SH-SY5Y (cell line): ENCODE measurements at regions not wholly inside any gene's neighbourhood (a gene's known extent, or its start where the extent isn't known, plus 50 kb on each side); places are given as distances from the start of the nearest gene placed in this dataset.

ENCODE experiments used
- GATA2 ChIP-seq: IDR thresholded peaks from 2 replicates; pipeline ENCODE4 v1.6.1; 2011; ENCODE audit warnings: mild to moderate bottlenecking, low read depth, low read length
- GATA3 ChIP-seq: IDR thresholded peaks from 2 replicates; pipeline ENCODE4 v1.6.1; 2011; ENCODE audit warnings: low read depth, mild to moderate bottlenecking, low read length, moderate library complexity

DNA sequence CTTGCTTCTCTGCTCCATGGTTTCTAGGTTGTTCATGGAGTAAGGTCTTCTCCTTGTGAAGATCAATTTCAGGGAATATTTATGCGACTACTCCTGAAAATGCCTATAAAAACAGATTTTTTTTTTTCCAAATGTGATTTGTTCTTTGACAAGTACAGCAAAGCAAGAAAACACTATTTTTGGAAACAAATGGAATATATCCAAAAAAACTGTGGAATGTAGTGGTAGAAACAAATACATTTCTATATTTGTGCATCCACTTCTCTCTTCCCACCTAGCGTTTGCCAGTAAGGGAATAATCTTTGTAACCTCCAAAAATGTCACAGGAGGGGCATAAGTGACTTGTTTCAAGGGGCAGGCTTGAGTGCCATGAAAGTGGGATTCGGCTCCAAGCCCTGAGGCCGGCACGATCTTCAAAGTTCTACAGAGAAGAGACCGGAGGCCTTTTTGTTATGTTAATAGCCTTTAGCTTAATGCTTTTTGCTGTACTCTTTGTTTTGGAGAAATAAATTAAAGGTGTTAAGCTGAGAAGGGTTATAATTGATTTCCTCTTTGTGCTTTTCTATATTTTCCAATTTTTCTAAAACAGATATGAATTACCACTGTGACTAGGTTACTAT, 200.6 kb downstream of the NRP2 start:
- TF ChIP-seq GATA2 (no peak), GATA3 (no peak)
